Endodermal cell (in vitro differentiated cells): ENCODE measurements at regions not wholly inside any gene's neighbourhood (a gene's known extent, or its start where the extent isn't known, plus 50 kb on each side); places are given as distances from the start of the nearest gene placed in this dataset.

Experiments used
- DNase-seq: peaks from one replicate; pipeline ENCODE4 v3.0.0-alpha.2; 2017
- H3K27ac ChIP-seq: 2 replicates; pipeline ENCODE4 v1.5.1; 2013; ENCODE audit warnings: mild to moderate bottlenecking, low read depth, low read length, moderate library complexity
- H3K27me3 ChIP-seq: 2 replicates; pipeline ENCODE4 v1.6.1; 2013; ENCODE audit warnings: mild to moderate bottlenecking, low read length, moderate library complexity; ENCODE audit not compliant: insufficient read depth, control insufficient read depth, poor library complexity, severe bottlenecking
- H3K36me3 ChIP-seq: 2 replicates; pipeline ENCODE4 v1.7.0; 2013; ENCODE audit warnings: mild to moderate bottlenecking, low read length, moderate library complexity; ENCODE audit not compliant: control insufficient read depth, insufficient read depth
- H3K4me1 ChIP-seq: one replicate; pipeline ENCODE4 v1.7.0; 2013; ENCODE audit warnings: low read length; ENCODE audit not compliant: control insufficient read depth, insufficient read depth
- H3K4me3 ChIP-seq: 2 replicates; pipeline ENCODE4 v1.5.1; 2013; ENCODE audit warnings: mild to moderate bottlenecking, low read length, moderate library complexity
- H3K9ac ChIP-seq: 2 replicates; pipeline ENCODE4 v1.6.1; 2013; ENCODE audit warnings: mild to moderate bottlenecking, low read length, moderate library complexity; ENCODE audit not compliant: poor library complexity, severe bottlenecking; ENCODE audit errors: extremely low read depth
- H3K9me3 ChIP-seq: 2 replicates; pipeline ENCODE4 v1.6.1; 2013; ENCODE audit warnings: mild to moderate bottlenecking, low read length, moderate library complexity; ENCODE audit not compliant: control insufficient read depth
- H3K27ac Mint-ChIP-seq: 2 replicates; pipeline ENCODE4 v1.8.0; 2020; ENCODE audit warnings: mixed read lengths
- H3K27me3 Mint-ChIP-seq: 2 replicates; pipeline ENCODE4 v1.8.0; 2021; ENCODE audit warnings: mild to moderate bottlenecking, mixed read lengths; ENCODE audit not compliant: insufficient read depth
- H3K36me3 Mint-ChIP-seq: 2 replicates; pipeline ENCODE4 v1.8.0; 2020; ENCODE audit warnings: low read depth, mixed read lengths
- H3K4me1 Mint-ChIP-seq: 2 replicates; pipeline ENCODE4 v1.8.0; 2020; ENCODE audit warnings: mixed read lengths
- H3K4me3 Mint-ChIP-seq: 2 replicates; pipeline ENCODE4 v1.8.0; 2020; ENCODE audit warnings: mild to moderate bottlenecking, moderate library complexity, mixed read lengths
- H3K9me3 Mint-ChIP-seq: 2 replicates; pipeline ENCODE4 v1.8.0; 2020; ENCODE audit warnings: mild to moderate bottlenecking, mixed read lengths
- WGBS, 2 experiments: methylation state at CpG; one replicate each; pipeline versions ENCODE4 v1.1.5 to v1.1.7; 2013; ENCODE audit warnings: missing lambda C conversion rate in 2 of 2, mixed read lengths in 1 of 2; ENCODE audit not compliant: insufficient coverage in 1 of 2, insufficient read length in 1 of 2; 5-methylcytosine and 5-hydroxymethylcytosine counted together
- TF ChIP-seq, protein P1 (sequence below): fragments of 200-600 bp; sonication (generic); conservative IDR thresholded peaks from 2 replicates; pipeline ENCODE4 v1.5.0; 2021; ENCODE audit warnings: antibody characterized with exemption, mild to moderate bottlenecking

DNA sequence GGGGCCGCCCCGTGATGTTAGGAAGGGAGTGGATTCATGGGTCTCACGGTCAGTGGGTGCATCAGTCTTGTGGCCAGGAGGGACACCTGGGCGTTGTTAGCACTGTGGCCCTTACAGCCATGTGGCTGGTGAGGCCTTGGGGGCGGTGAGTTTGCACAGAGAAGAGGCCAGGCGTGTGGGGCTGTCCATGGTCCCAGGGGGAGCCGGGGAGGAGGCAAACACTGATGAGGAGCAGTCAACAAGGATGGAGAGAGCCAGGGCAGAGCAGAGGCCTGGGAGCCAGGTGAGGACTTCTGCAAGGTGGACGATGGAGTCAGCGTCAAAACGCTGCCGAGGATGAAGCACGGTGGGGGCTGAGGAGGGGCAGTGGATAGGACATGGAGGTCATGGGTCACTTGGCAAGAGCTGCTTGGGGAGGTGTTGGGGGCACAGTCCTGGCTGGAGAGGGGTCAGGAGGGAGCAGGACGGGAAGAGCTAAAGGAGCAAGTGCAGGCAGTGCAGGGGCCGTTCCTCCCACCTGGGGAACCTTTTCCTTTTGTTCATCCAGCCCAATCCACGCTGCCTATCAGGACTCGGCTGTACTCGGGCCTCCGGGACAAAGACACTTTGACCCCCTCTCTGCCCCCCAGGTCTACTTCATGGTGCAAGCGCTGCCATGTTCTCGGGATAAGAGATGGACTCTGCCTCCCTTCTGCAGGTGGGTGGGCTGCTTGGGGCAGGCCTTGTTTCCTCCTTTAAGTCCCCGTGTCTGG is 801.1 kb downstream of the TBC1D22A start:
- DNase-seq = no peak
- Histone ChIP-seq H3K36me3 (no peaks in the 10 kb centered on the region), H3K27ac (no peak overlapping the region), H3K9me3 (peaks cover 24% of the 10 kb centered on the region), H3K27me3 (no peaks in the 10 kb centered on the region), H3K4me3 (no peak overlapping the region), H3K4me1 (no peaks in the 10 kb centered on the region), H3K9ac (no peak overlapping the region)
- H3K4me3 Mint-ChIP-seq = no peak overlapping the region
- H3K36me3 Mint-ChIP-seq = no peaks in the 10 kb centered on the region
- H3K27ac Mint-ChIP-seq = no peak overlapping the region
- peaks cover 98% of the 10 kb centered on the region for H3K9me3 Mint-ChIP-seq
- TF ChIP-seq, protein P1, sequence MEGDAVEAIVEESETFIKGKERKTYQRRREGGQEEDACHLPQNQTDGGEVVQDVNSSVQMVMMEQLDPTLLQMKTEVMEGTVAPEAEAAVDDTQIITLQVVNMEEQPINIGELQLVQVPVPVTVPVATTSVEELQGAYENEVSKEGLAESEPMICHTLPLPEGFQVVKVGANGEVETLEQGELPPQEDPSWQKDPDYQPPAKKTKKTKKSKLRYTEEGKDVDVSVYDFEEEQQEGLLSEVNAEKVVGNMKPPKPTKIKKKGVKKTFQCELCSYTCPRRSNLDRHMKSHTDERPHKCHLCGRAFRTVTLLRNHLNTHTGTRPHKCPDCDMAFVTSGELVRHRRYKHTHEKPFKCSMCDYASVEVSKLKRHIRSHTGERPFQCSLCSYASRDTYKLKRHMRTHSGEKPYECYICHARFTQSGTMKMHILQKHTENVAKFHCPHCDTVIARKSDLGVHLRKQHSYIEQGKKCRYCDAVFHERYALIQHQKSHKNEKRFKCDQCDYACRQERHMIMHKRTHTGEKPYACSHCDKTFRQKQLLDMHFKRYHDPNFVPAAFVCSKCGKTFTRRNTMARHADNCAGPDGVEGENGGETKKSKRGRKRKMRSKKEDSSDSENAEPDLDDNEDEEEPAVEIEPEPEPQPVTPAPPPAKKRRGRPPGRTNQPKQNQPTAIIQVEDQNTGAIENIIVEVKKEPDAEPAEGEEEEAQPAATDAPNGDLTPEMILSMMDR = no peak
- H3K4me1 Mint-ChIP-seq = no peaks in the 10 kb centered on the region
- no peaks in the 10 kb centered on the region for H3K27me3 Mint-ChIP-seq
- 83 to 89% methylated on average over 17 to 21 of the region's 21 CpGs for WGBS, 2 experiments

DNA sequence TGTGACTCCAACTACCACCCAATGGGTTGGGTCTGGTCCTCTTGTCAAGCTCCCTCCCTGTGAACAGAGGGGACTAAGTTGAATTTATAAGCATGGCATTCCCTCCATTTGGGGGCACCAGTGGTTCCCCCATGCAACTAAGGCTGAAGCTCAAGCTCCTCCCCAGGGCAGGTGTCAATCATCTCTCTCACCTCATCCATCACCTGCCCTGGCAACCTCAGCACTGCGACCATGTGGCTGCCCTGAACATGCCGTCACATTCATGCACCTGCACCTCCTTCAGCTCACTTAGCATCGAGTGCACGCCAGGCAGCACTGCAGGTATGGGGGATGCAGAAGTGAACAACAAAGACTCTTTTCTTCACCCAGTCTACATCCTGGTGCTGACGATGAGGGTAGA is 799.3 kb downstream of the TBC1D22A start:
- Histone ChIP-seq H3K4me3 (no peak overlapping the region), H3K27me3 (no peaks in the 10 kb centered on the region), H3K9ac (no peak overlapping the region), H3K4me1 (no peaks in the 10 kb centered on the region), H3K9me3 (peaks cover 39% of the 10 kb centered on the region), H3K27ac (no peak overlapping the region), H3K36me3 (no peaks in the 10 kb centered on the region)
- H3K4me1 Mint-ChIP-seq = no peaks in the 10 kb centered on the region
- H3K9me3 Mint-ChIP-seq = peaks cover 98% of the 10 kb centered on the region
- TF ChIP-seq, protein P1 = no peak
- no peaks in the 10 kb centered on the region for H3K27me3 Mint-ChIP-seq
- no peak for DNase-seq
- no peak overlapping the region for H3K27ac Mint-ChIP-seq
- H3K4me3 Mint-ChIP-seq = no peak overlapping the region
- 86 to 88% methylated on average over 3 to 5 of the region's 5 CpGs for WGBS, 2 experiments
- no peaks in the 10 kb centered on the region for H3K36me3 Mint-ChIP-seq

DNA sequence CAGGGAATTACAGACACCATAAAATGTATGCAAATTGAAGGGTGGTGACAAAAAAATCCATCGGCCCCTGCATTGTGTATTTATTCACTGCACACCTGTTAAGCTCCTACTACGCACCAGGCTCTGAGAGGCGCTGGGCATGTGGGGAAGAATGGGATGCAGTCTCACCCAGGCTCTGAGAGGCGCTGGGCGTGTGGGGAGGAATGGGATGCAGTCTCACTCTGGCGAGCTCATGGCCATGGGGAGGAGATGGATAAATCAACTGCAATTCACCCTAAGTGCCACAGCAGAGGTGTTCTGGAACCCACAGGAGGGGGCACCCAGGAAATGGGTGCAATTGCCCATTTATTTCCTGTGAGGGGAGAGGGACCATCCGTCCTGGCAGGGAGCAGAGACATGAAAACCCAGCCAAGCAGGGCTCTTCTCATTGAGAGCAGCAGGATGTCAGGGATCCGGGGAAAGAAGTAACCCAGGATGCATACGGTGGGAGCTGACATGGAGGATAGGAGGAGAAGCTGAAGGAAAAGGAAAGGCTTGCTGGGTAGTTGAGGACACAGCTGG is 798.7 kb downstream of the TBC1D22A start:
- H3K9me3 Mint-ChIP-seq = peaks cover 98% of the 10 kb centered on the region
- no peaks in the 10 kb centered on the region for H3K4me1 ChIP-seq
- no peaks in the 10 kb centered on the region for H3K27me3 ChIP-seq
- no peaks in the 10 kb centered on the region for H3K4me1 Mint-ChIP-seq
- no peaks in the 10 kb centered on the region for H3K27me3 Mint-ChIP-seq
- H3K27ac ChIP-seq = no peak overlapping the region
- H3K9me3 ChIP-seq = peaks cover 45% of the 10 kb centered on the region
- H3K4me3 ChIP-seq = no peak overlapping the region
- H3K4me3 Mint-ChIP-seq = no peak overlapping the region
- no peaks in the 10 kb centered on the region for H3K36me3 ChIP-seq
- no peak overlapping the region for H3K9ac ChIP-seq
- H3K36me3 Mint-ChIP-seq = no peaks in the 10 kb centered on the region
- WGBS, 2 experiments = 80 to 100% methylated on average over 2 to 9 of the region's 9 CpGs
- H3K27ac Mint-ChIP-seq = no peak overlapping the region
- no peak for DNase-seq
- TF ChIP-seq, protein P1 = no peak
